GM12878 (cell line): ENCODE measurements at regions not wholly inside any gene's neighbourhood (a gene's known extent, or its start where the extent isn't known, plus 50 kb on each side); places are given as distances from the start of the nearest gene placed in this dataset.

Experiments used
- ATAC-seq: fragments of 200-7000 bp; cut with Tn5 transposase; 3 replicates; pipeline ENCODE4 v1.9.1; 2020; ENCODE audit warnings: mild to moderate bottlenecking, moderate library complexity
- BruUV-seq: library from RNA; stranded (reverse); fragments of 400-500 nt; replicated peaks from 2 replicates; lab custom pipeline; 2021; lab: Mats Ljungman, UMichigan
- CTCF ChIA-PET: fragments of 300-600 bp; sonication (Branson Sonifier 250); formaldehyde crosslinking; extraction: SDS; loops from one replicate; lab custom pipeline; 2021; ENCODE audit warnings: inconsistent platforms; lab: Yijun Ruan, JAX
- POLR2A ChIA-PET: fragments of 350-600 bp; formaldehyde crosslinking; extraction: SDS; loops from one replicate; lab custom pipeline; 2021; ENCODE audit warnings: inconsistent platforms; lab: Charles Lee
- RAD21 ChIA-PET: fragments of 300-600 bp; sonication (Branson Sonifier 250); formaldehyde crosslinking; loops from one replicate; lab custom pipeline; 2023; ENCODE audit warnings: antibody characterized with exemption; ENCODE audit not compliant: unreplicated experiment; lab: Charles Lee
- SMC1A ChIA-PET: fragments of 300-600 bp; sonication (Branson Sonifier 250); formaldehyde crosslinking; loops from one replicate; lab custom pipeline; 2023; ENCODE audit not compliant: unreplicated experiment, uncharacterized antibody; lab: Charles Lee
- DNase-seq: peaks from one replicate; pipeline ENCODE4 v3.0.0-alpha.2; 2011; ENCODE audit warnings: low read depth, low spot score
- FAIRE-seq: peaks from 3 replicates; lab custom pipeline; 2011; peaks lifted over from hg19 to GRCh38; lab: Jason Lieb, UNC
- H2AFZ ChIP-seq: 2 replicates; pipeline ENCODE4 v1.6.0; 2011; ENCODE audit warnings: low read depth, low read length, control low read depth; ENCODE audit not compliant: control insufficient read depth
- H3K27ac ChIP-seq: 2 replicates; pipeline ENCODE4 v1.5.1; 2011; ENCODE audit warnings: control low read depth; ENCODE audit not compliant: control insufficient read depth, insufficient read depth
- H3K27me3 ChIP-seq, 2 experiments: replicated peaks in 1 of 2; 2 replicates each; pipeline versions ENCODE4 v1.6.0 to v1.6.1; 2011; ENCODE audit warnings: low read length in 1 of 2; ENCODE audit not compliant: control insufficient read depth in 2 of 2, insufficient read depth in 2 of 2
- H3K36me3 ChIP-seq, 2 experiments: 2 replicates each; pipeline ENCODE4 v1.5.1; 2011; ENCODE audit warnings: low read length in 1 of 2; ENCODE audit not compliant: control insufficient read depth in 2 of 2, insufficient read depth in 2 of 2
- H3K4me1 ChIP-seq: 2 replicates; pipeline ENCODE4 v1.6.1; 2011; ENCODE audit warnings: mild to moderate bottlenecking, low read length, moderate library complexity, mixed read lengths; ENCODE audit not compliant: control insufficient read depth, insufficient read depth
- H3K4me2 ChIP-seq: 2 replicates; pipeline ENCODE4 v1.6.0; 2011; ENCODE audit warnings: control low read depth; ENCODE audit not compliant: control insufficient read depth, insufficient read depth
- H3K4me3 ChIP-seq: fragments of 200-600 bp; sonication (generic); 2 replicates; pipeline ENCODE4 v1.5.1; 2016
- H3K79me2 ChIP-seq: 2 replicates; pipeline ENCODE4 v1.6.0; 2011; ENCODE audit warnings: low read length; ENCODE audit not compliant: control insufficient read depth, insufficient read depth
- H3K9ac ChIP-seq: 2 replicates; pipeline ENCODE4 v1.8.0; 2011; ENCODE audit warnings: low read length, control low read depth, mixed read lengths; ENCODE audit not compliant: control insufficient read depth, insufficient read depth
- H3K9me3 ChIP-seq: replicated peaks from 3 replicates; pipeline ENCODE4 v1.5.1; 2011; ENCODE audit warnings: mild to moderate bottlenecking, low read length; ENCODE audit not compliant: control insufficient read depth, insufficient read depth
- H4K20me1 ChIP-seq: 2 replicates; pipeline ENCODE4 v1.6.0; 2011; ENCODE audit not compliant: control insufficient read depth, insufficient read depth
- BMI1 ChIP-seq: fragments of 450-650 bp; IDR thresholded peaks from 2 replicates; pipeline ENCODE4 v1.6.1; 2016; ENCODE audit warnings: mild to moderate bottlenecking, moderate library complexity, borderline replicate concordance
- DPF2 ChIP-seq: fragments of 450-650 bp; IDR thresholded peaks from 2 replicates; pipeline ENCODE4 v1.6.1; 2017; ENCODE audit warnings: mild to moderate bottlenecking
- ESRRA ChIP-seq: IDR thresholded peaks from 2 replicates; pipeline ENCODE4 v1.6.1; 2012; ENCODE audit warnings: mild to moderate bottlenecking, low read length, improper control_type of control experiment
- GATAD2B ChIP-seq: fragments of 450-650 bp; conservative IDR thresholded peaks from 2 replicates; pipeline ENCODE4 v1.6.1; 2017; ENCODE audit warnings: low read depth, mild to moderate bottlenecking, moderate library complexity
- KAT2A ChIP-seq: conservative IDR thresholded peaks from 2 replicates; pipeline ENCODE4 v1.6.1; 2011; ENCODE audit warnings: low read depth, low read length; ENCODE audit not compliant: control insufficient read depth
- PML ChIP-seq: IDR thresholded peaks from 2 replicates; pipeline ENCODE4 v1.6.1; 2012; ENCODE audit warnings: low read length, inconsistent platforms
- TCF12 ChIP-seq: IDR thresholded peaks from 2 replicates; pipeline ENCODE4 v1.6.1; 2011; ENCODE audit warnings: low read depth, mild to moderate bottlenecking, low read length
- WGBS: methylation state at CpG from one replicate; pipeline ENCODE4 v1.1.6; 2016; ENCODE audit warnings: low lambda C conversion rate; ENCODE audit not compliant: insufficient replicate concordance, insufficient coverage; ENCODE audit errors: missing lambda C conversion rate; 5-methylcytosine and 5-hydroxymethylcytosine counted together
- in situ Hi-C: fragments of 300-500 bp; cut with MboI; formaldehyde crosslinking; loops from 9 replicates; pipeline ENCODE4 v1.14.3; 2018; ENCODE audit warnings: mixed read lengths
- intact Hi-C: fragments of 100-400 bp; cut with micrococcal nuclease; formaldehyde crosslinking; loops from one replicate; pipeline ENCODE4 v1.14.2; 2022; ENCODE audit not compliant: unreplicated experiment

DNA sequence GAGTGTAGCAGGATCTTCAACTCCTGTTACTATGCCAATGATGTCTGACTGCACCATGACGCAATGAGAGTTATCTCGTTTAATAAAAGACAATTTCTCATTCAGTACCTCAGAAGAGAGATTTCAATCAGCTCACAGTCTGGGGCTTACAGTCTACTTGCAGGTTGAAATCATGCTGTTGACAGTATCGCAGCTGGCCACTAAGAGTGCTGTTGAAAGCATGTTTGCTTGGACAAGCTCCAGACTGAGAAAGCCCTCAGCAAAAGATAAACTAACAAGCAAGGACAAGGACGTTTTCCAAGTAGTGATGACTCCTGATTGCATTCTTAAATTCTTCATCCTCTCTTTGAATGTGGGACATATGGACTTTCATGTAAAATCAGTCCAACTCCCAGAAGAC is 145.2 kb upstream of the SYT4 start:
- no TSS peak for BruUV-seq
- Histone ChIP-seq H3K9me3 (no peaks in the 10 kb centered on the region), H3K36me3 (no peaks in the 10 kb centered on the region), H4K20me1 (no peaks in the 10 kb centered on the region), H3K9ac (no peak overlapping the region), H2AFZ (no peak overlapping the region), H3K79me2 (no peaks in the 10 kb centered on the region), H3K4me1 (no peaks in the 10 kb centered on the region), H3K4me2 (no peak overlapping the region), H3K4me3 (no peak overlapping the region), H3K27me3 (no peaks in the 10 kb centered on the region), H3K27ac (no peak overlapping the region)
- WGBS: 21% methylated on average over 4 of the region's 4 CpGs
- ATAC-seq (0 out of 3 replicates have a peak, but pooled peaks have one; percentile 34), FAIRE-seq (no peak), DNase-seq (no peak)
- RAD21 ChIA-PET: no interaction called here
- in situ Hi-C loops (no loop called here), intact Hi-C loops (no loop called here)
- CTCF ChIA-PET: no interaction called here
- TF ChIP-seq BMI1 (no peak), GATAD2B (no peak), KAT2A (no peak), DPF2 (no peak), TCF12 (no peak), PML (no peak)
- POLR2A ChIA-PET: no interaction called here
- SMC1A ChIA-PET: no interaction called here

DNA sequence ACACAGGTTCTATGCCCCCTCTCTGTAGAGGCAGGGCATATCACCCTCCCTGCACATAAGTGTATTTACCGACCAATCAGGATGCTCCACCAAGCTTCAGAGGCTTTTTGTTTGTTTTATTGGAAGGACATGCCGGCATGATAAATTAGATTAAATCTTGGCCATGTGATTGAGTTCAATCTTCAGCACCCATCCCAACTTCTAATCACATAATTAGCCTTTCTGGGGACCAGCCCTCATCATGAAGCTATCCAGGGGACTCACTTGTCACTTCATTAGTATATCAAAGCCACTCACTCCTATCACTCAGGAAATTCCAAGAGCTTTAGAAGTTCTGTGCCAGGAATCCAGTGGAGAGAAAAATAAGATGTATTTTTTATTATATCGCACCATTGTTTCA is 158.6 kb upstream of the SYT4 start:
- CTCF ChIA-PET: no interaction called here
- no peaks in the 10 kb centered on the region for H3K79me2 ChIP-seq
- H3K4me2 ChIP-seq: no peak overlapping the region
- no peaks in the 10 kb centered on the region for H3K27me3 ChIP-seq
- H3K4me3 ChIP-seq: no peak overlapping the region
- H3K9me3 ChIP-seq: no peaks in the 10 kb centered on the region
- FAIRE-seq (no peak), ATAC-seq (no peak), DNase-seq (no peak)
- no peak overlapping the region for H3K9ac ChIP-seq
- H2AFZ ChIP-seq: no peak overlapping the region
- no peaks in the 10 kb centered on the region for H3K4me1 ChIP-seq
- H3K27ac ChIP-seq: no peak overlapping the region
- intact Hi-C loops (no loop called here), in situ Hi-C loops (no loop called here)
- BruUV-seq: no TSS peak
- H3K36me3 ChIP-seq: no peaks in the 10 kb centered on the region
- POLR2A ChIA-PET: no interaction called here
- H4K20me1 ChIP-seq: no peaks in the 10 kb centered on the region
- WGBS: 60% methylated on average over 3 of the region's 3 CpGs
- TF ChIP-seq ESRRA: no peak
- RAD21 ChIA-PET: no interaction called here
- SMC1A ChIA-PET: no interaction called here
